ENCODE measurements at regions not wholly inside any gene's neighbourhood (a gene's known extent, or its start where the extent isn't known, plus 50 kb on each side); places are given as distances from the start of the nearest gene placed in this dataset.

DNA sequence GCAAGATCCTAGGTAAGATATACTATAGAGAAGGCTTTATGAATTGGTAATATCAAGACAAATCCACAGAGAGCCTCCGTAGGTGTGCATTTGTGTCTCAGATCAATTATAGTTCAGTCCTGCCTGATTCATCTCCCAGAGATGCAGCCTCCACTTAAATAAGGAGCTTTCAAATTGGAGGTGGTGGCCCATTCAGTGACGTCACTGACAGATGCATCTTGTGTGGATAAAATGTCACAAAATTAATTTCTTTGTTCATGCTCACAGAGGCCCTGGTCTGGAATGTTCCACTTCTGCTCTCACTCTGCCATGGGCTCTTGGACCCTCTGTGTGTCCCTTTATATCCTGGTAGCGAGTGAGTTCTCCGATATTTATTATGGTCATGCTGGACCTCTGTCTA, 157.1 kb upstream of the PRSS58 start:
- TF ChIP-seq POLR2AphosphoS5 (IDR thresholded peaks at IDR 0.05; ENCODE audit: low read depth, low read length) (no peak), EGR1 (IDR thresholded peaks at IDR 0.05; ENCODE audit: low read depth) (no peak), POLR2A (IDR thresholded peaks at IDR 0.05; ENCODE audit: borderline replicate concordance, extremely low read depth, insufficient read depth, insufficient read length) (no peak), CEBPB (IDR thresholded peaks at IDR 0.05; ENCODE audit: low read depth) (no peak)
- TF ChIP-seq, protein P1, sequence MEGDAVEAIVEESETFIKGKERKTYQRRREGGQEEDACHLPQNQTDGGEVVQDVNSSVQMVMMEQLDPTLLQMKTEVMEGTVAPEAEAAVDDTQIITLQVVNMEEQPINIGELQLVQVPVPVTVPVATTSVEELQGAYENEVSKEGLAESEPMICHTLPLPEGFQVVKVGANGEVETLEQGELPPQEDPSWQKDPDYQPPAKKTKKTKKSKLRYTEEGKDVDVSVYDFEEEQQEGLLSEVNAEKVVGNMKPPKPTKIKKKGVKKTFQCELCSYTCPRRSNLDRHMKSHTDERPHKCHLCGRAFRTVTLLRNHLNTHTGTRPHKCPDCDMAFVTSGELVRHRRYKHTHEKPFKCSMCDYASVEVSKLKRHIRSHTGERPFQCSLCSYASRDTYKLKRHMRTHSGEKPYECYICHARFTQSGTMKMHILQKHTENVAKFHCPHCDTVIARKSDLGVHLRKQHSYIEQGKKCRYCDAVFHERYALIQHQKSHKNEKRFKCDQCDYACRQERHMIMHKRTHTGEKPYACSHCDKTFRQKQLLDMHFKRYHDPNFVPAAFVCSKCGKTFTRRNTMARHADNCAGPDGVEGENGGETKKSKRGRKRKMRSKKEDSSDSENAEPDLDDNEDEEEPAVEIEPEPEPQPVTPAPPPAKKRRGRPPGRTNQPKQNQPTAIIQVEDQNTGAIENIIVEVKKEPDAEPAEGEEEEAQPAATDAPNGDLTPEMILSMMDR (IDR thresholded peaks at IDR 0.05 in 2 of 3, conservative IDR thresholded peaks at IDR 0.05 in 1 of 3; ENCODE audit: borderline replicate concordance in 1 of 3, insufficient read depth in 1 of 3, low read depth in 2 of 3, low read length in 2 of 3): no peak
- TF ChIP-seq, protein P2, sequence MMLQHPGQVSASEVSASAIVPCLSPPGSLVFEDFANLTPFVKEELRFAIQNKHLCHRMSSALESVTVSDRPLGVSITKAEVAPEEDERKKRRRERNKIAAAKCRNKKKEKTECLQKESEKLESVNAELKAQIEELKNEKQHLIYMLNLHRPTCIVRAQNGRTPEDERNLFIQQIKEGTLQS (IDR thresholded peaks at IDR 0.05): no peak
- TF ChIP-seq, protein P3, sequence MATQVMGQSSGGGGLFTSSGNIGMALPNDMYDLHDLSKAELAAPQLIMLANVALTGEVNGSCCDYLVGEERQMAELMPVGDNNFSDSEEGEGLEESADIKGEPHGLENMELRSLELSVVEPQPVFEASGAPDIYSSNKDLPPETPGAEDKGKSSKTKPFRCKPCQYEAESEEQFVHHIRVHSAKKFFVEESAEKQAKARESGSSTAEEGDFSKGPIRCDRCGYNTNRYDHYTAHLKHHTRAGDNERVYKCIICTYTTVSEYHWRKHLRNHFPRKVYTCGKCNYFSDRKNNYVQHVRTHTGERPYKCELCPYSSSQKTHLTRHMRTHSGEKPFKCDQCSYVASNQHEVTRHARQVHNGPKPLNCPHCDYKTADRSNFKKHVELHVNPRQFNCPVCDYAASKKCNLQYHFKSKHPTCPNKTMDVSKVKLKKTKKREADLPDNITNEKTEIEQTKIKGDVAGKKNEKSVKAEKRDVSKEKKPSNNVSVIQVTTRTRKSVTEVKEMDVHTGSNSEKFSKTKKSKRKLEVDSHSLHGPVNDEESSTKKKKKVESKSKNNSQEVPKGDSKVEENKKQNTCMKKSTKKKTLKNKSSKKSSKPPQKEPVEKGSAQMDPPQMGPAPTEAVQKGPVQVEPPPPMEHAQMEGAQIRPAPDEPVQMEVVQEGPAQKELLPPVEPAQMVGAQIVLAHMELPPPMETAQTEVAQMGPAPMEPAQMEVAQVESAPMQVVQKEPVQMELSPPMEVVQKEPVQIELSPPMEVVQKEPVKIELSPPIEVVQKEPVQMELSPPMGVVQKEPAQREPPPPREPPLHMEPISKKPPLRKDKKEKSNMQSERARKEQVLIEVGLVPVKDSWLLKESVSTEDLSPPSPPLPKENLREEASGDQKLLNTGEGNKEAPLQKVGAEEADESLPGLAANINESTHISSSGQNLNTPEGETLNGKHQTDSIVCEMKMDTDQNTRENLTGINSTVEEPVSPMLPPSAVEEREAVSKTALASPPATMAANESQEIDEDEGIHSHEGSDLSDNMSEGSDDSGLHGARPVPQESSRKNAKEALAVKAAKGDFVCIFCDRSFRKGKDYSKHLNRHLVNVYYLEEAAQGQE (IDR thresholded peaks at IDR 0.05; ENCODE audit: low read depth): no peak

Data from HCT116 (cell line).